K562 (cell line): ENCODE measurements at regions not wholly inside any gene's neighbourhood (a gene's known extent, or its start where the extent isn't known, plus 50 kb on each side); places are given as distances from the start of the nearest gene placed in this dataset.

Source experiments
- ATAC-seq: fragments of 200-7000 bp; cut with Tn5 transposase; 3 replicates; pipeline ENCODE4 v1.9.1; 2020; ENCODE audit warnings: moderate library complexity
- BruUV-seq: library from RNA; stranded (reverse); fragments of 400-500 nt; replicated peaks from 2 replicates; lab custom pipeline; 2021; lab: Mats Ljungman, UMichigan
- CTCF ChIA-PET: fragments of 300-600 bp; formaldehyde crosslinking; extraction: SDS; loops from one replicate; lab custom pipeline; 2021; ENCODE audit warnings: low intra/inter-chr PET ratio; lab: Yijun Ruan, JAX
- POLR2A ChIA-PET: fragments of 300-600, 350-650 bp; sonication (Branson Sonifier 250); formaldehyde crosslinking; extraction: SDS; loops from one replicate; lab custom pipeline; 2021; ENCODE audit warnings: antibody characterized with exemption, inconsistent platforms; lab: Yijun Ruan, JAX
- DNase-seq, 4 experiments: peaks; one replicate each; pipeline versions ENCODE4 v3.0.0 to v3.0.0-alpha.2; 2011 to 2018; ENCODE audit warnings: low spot score in 3 of 4, mixed read lengths in 3 of 4; ENCODE audit errors: extremely low read depth in 1 of 4
- FAIRE-seq: peaks from 2 replicates; lab custom pipeline; 2011; peaks lifted over from hg19 to GRCh38; lab: Jason Lieb, UNC
- H2AFZ ChIP-seq: 2 replicates; pipeline ENCODE4 v1.6.0; 2011; ENCODE audit warnings: low read depth, low read length, control low read depth, inconsistent platforms
- H3K27ac ChIP-seq: fragments of 200-600 bp; 3 replicates; pipeline ENCODE4 v1.8.0; 2011; ENCODE audit warnings: low read depth, mild to moderate bottlenecking, control low read depth, inconsistent platforms, low read length, moderate library complexity, mixed read lengths; ENCODE audit errors: extremely low read depth
- H3K27me3 ChIP-seq, 2 experiments: fragments of 300-600 bp in 1 of 2; 2 replicates in 1 of 2; 3 replicates in 1 of 2; pipeline versions ENCODE4 v1.6.0 to v1.8.0; 2011; ENCODE audit warnings: inconsistent platforms in 2 of 2, low read length in 2 of 2, mild to moderate bottlenecking in 1 of 2, mixed read lengths in 1 of 2, moderate library complexity in 1 of 2; ENCODE audit not compliant: control insufficient read depth in 2 of 2, insufficient read depth in 2 of 2
- H3K36me3 ChIP-seq: fragments of 300-600 bp; 3 replicates; pipeline ENCODE4 v1.8.0; 2011; ENCODE audit warnings: mild to moderate bottlenecking, low read length, inconsistent platforms; ENCODE audit not compliant: control insufficient read depth, insufficient read depth
- H3K4me1 ChIP-seq, 2 experiments: fragments of 200-600 bp in 1 of 2; replicated peaks in 1 of 2; 2 replicates in 1 of 2; 3 replicates in 1 of 2; pipeline versions ENCODE4 v1.5.1 to v1.8.0; 2011; ENCODE audit warnings: inconsistent platforms in 2 of 2, low read length in 2 of 2, mild to moderate bottlenecking in 1 of 2, mixed read lengths in 1 of 2, moderate library complexity in 1 of 2; ENCODE audit not compliant: control insufficient read depth in 2 of 2, insufficient read depth in 2 of 2
- H3K4me2 ChIP-seq: 2 replicates; pipeline ENCODE4 v1.6.1; 2011; ENCODE audit warnings: low read length, control low read depth, inconsistent platforms, mixed read lengths; ENCODE audit not compliant: insufficient read depth
- H3K4me3 ChIP-seq: fragments of 200-600 bp; sonication (generic), shearing (Covaris generic); 2 replicates; pipeline ENCODE4 v1.5.1; 2016; ENCODE audit warnings: control low read depth, inconsistent platforms
- H3K79me2 ChIP-seq: fragments of 200-600 bp; 3 replicates; pipeline ENCODE4 v1.8.0; 2011; ENCODE audit warnings: low read length, inconsistent platforms; ENCODE audit not compliant: control insufficient read depth, insufficient read depth
- H3K9ac ChIP-seq, 2 experiments: 2 replicates each; pipeline versions ENCODE4 v1.6.0 to v1.6.1; 2011; ENCODE audit warnings: low read depth in 2 of 2, low read length in 2 of 2, control low read depth in 1 of 2, inconsistent platforms in 1 of 2, mild to moderate bottlenecking in 1 of 2, mixed read lengths in 1 of 2; ENCODE audit not compliant: insufficient read depth in 1 of 2
- H3K9me1 ChIP-seq: one replicate; pipeline ENCODE4 v1.6.0; 2011; ENCODE audit warnings: inconsistent platforms, mild to moderate bottlenecking, low read length, moderate library complexity; ENCODE audit not compliant: control insufficient read depth, insufficient read depth
- H3K9me3 ChIP-seq: replicated peaks from 2 replicates; pipeline ENCODE4 v1.5.1; 2011; ENCODE audit warnings: low read depth, low read length, inconsistent platforms; ENCODE audit not compliant: control insufficient read depth, insufficient read depth
- H4K20me1 ChIP-seq: replicated peaks from 2 replicates; pipeline ENCODE4 v1.6.1; 2011; ENCODE audit warnings: low read length, inconsistent platforms, mixed read lengths; ENCODE audit not compliant: control insufficient read depth, insufficient read depth
- DNMT1 ChIP-seq: fragments of 450-650 bp; IDR thresholded peaks from 2 replicates; pipeline ENCODE4 v1.6.1; 2016; ENCODE audit warnings: antibody characterized with exemption, mild to moderate bottlenecking
- FUS ChIP-seq: fragments of 200-400 bp; formaldehyde crosslinking; optimal IDR thresholded peaks from 2 replicates; pipeline ENCODE3; 2017; ENCODE audit warnings: low read depth, low read length
- KAT2B ChIP-seq: IDR thresholded peaks from one replicate; pipeline ENCODE4 v1.6.1; 2012; ENCODE audit warnings: low read depth, mild to moderate bottlenecking, control low read depth, inconsistent platforms, low read length, moderate library complexity
- KLF10 ChIP-seq: fragments of 250-450 bp; sonication (Bioruptor Pico); IDR thresholded peaks from 2 replicates; pipeline ENCODE4 v1.6.1; 2021; ENCODE audit warnings: matching md5 sums
- MEF2A ChIP-seq: IDR thresholded peaks from 2 replicates; pipeline ENCODE4 v1.6.1; 2011; ENCODE audit warnings: low read depth, mild to moderate bottlenecking, low read length, moderate library complexity; ENCODE audit not compliant: control insufficient read depth
- NBN ChIP-seq: fragments of 450-650 bp; IDR thresholded peaks from 2 replicates; pipeline ENCODE4 v1.6.1; 2016; ENCODE audit warnings: low read depth, mild to moderate bottlenecking
- PHF8 ChIP-seq: fragments of 200-600 bp; sonication (generic); IDR thresholded peaks from 2 replicates; pipeline ENCODE4 v1.6.1; 2012; ENCODE audit warnings: mixed run types, mild to moderate bottlenecking, inconsistent platforms, low read length, moderate library complexity, borderline replicate concordance
- PHTF2 ChIP-seq: fragments of 250-450 bp; sonication (Bioruptor Pico); IDR thresholded peaks from 2 replicates; pipeline ENCODE4 v1.5.0; 2021; ENCODE audit warnings: mild to moderate bottlenecking
- POLR2B ChIP-seq: fragments of 450-650 bp; IDR thresholded peaks from 2 replicates; pipeline ENCODE4 v1.6.1; 2018; ENCODE audit warnings: low read depth; ENCODE audit not compliant: partially characterized antibody
- PURB ChIP-seq: sonication (generic); formaldehyde crosslinking; IDR thresholded peaks from 2 replicates; pipeline ENCODE4 v1.9.0; 2021; ENCODE audit warnings: low read depth, mild to moderate bottlenecking, missing genetic modification reagents
- YBX1 ChIP-seq: fragments of 450-650 bp; IDR thresholded peaks from 2 replicates; pipeline ENCODE4 v1.7.1; 2016; ENCODE audit warnings: mild to moderate bottlenecking
- ZNF589 ChIP-seq: fragments of 200-800 bp; sonication (Bioruptor generic); IDR thresholded peaks from 2 replicates; pipeline ENCODE4 v1.6.1; 2016; ENCODE audit warnings: low read depth, missing genetic modification characterization, missing compliant biosample characterization
- WGBS: fragments of 100-300 bp; shearing (Covaris generic); methylation state at CpG from one replicate; pipeline ENCODE4 v1.1.6; 2016; ENCODE audit warnings: low coverage, mixed read lengths; ENCODE audit not compliant: insufficient coverage; ENCODE audit errors: missing lambda C conversion rate; 5-methylcytosine and 5-hydroxymethylcytosine counted together
- in situ Hi-C: fragments of 300-500 bp; cut with MboI; formaldehyde crosslinking; loops from 4 replicates; pipeline ENCODE4 v1.15.0; 2018; ENCODE audit warnings: inconsistent platforms, mixed read lengths
- intact Hi-C: fragments of 100-400 bp; cut with micrococcal nuclease; formaldehyde crosslinking; loops from 2 replicates; pipeline ENCODE4 v1.14.2; 2022
- TF ChIP-seq, protein P1 (sequence below): sonication (generic); formaldehyde crosslinking; IDR thresholded peaks from 2 replicates; pipeline ENCODE4 v1.9.0; 2022; ENCODE audit warnings: mild to moderate bottlenecking, missing genetic modification reagents

DNA sequence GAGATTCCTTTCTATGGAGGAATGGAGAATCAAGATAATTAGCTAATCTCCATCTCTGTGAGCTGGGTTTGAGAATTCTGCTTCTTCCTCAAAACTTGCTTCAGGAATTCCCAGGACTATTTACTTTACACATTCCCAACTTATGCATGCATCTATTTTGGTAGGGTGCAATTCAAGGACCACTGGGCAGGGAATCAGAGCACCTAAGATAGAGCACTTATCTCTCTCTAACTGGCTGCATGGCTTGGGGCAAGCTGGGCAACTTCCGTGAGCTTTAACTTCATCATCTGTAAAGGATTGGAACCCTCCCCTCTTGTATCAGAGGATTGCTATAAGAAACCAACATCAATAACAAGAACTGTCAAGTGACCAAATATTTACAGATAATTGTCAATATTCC is 160.2 kb downstream of the PDCD6IP start:
- 37% methylated on average over 1 of the region's 1 CpG for WGBS
- Histone ChIP-seq H3K79me2 (no peaks in the 10 kb centered on the region), H3K9ac (no peak overlapping the region), H3K9me1 (no peaks in the 10 kb centered on the region), H3K36me3 (no peaks in the 10 kb centered on the region; the same call in 2 of the 3 replicates), H3K27me3 (no peaks in the 10 kb centered on the region), H2AFZ (no peak overlapping the region), H3K4me3 (no peak overlapping the region), H3K9me3 (no peaks in the 10 kb centered on the region), H4K20me1 (no peaks in the 10 kb centered on the region), H3K4me1 (peaks cover 0 to 11% of the 10 kb centered on the region in 2 experiments; a peak in 2 of 5 replicates), H3K27ac (no peak overlapping the region), H3K4me2 (no peak overlapping the region)
- in situ Hi-C loops (no loop called here), intact Hi-C loops (loop anchor here (10.0 kb wide), 1 partner anchor 146 kb away; no protein-coding TSS in a partner anchor)
- ChIA-PET POLR2A (interaction anchor here (0.9 to 1.3 kb wide), 3 partner anchors 10 to 47 kb away, joined by 3 read pairs; no protein-coding TSS in a partner anchor), CTCF (no interaction called here)
- BruUV-seq: no TSS peak
- ATAC-seq: no peak
- DNase-seq: no peak
- no peak for FAIRE-seq
- TF ChIP-seq ZNF589 (no peak), PHF8 (no peak), POLR2B (no peak), KAT2B (no peak), KLF10 (CRISPR knock-in tag) (no peak), DNMT1 (no peak), YBX1 (no peak), PURB (CRISPR knock-in tag) (no peak), NBN (no peak), MEF2A (no peak), FUS (no peak), PHTF2 (CRISPR knock-in tag) (no peak)
- TF ChIP-seq, protein P1, sequence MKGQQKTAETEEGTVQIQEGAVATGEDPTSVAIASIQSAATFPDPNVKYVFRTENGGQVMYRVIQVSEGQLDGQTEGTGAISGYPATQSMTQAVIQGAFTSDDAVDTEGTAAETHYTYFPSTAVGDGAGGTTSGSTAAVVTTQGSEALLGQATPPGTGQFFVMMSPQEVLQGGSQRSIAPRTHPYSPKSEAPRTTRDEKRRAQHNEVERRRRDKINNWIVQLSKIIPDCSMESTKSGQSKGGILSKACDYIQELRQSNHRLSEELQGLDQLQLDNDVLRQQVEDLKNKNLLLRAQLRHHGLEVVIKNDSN (CRISPR knock-in tag): no peak
